ENCODE measurements at regions not wholly inside any gene's neighbourhood (a gene's known extent, or its start where the extent isn't known, plus 50 kb on each side); places are given as distances from the start of the nearest gene placed in this dataset.

DNA sequence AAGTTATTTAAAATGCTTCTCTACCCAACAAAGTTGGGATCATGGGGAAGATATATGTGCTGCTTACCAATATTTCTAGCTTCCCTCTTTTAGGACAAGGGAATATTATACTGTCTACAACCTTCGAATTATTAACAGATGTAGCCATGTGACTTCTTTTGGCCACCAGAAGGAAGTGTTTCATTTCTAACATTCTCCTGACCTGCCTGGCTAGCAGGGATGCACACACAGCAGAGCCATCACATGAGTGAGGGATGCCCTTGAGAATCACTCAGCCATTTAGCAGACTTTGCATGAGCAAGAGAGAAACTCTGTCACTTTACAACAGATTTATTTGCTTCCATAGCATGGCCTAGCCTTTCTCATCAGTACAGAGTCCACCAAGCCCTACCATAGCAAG lies 230.7 kb upstream of the MARCKS start:
- TF ChIP-seq, protein P1, sequence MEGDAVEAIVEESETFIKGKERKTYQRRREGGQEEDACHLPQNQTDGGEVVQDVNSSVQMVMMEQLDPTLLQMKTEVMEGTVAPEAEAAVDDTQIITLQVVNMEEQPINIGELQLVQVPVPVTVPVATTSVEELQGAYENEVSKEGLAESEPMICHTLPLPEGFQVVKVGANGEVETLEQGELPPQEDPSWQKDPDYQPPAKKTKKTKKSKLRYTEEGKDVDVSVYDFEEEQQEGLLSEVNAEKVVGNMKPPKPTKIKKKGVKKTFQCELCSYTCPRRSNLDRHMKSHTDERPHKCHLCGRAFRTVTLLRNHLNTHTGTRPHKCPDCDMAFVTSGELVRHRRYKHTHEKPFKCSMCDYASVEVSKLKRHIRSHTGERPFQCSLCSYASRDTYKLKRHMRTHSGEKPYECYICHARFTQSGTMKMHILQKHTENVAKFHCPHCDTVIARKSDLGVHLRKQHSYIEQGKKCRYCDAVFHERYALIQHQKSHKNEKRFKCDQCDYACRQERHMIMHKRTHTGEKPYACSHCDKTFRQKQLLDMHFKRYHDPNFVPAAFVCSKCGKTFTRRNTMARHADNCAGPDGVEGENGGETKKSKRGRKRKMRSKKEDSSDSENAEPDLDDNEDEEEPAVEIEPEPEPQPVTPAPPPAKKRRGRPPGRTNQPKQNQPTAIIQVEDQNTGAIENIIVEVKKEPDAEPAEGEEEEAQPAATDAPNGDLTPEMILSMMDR (IDR thresholded peaks at IDR 0.05; ENCODE audit: control insufficient read depth, extremely low read depth, insufficient read depth): no peak
- no peak overlapping the region for H3K4me3 ChIP-seq (ENCODE audit: low read depth, low read length)
- DNase-seq (ENCODE audit: low read depth): no peak

GRCh38 chr6:113627480-113627879 lies 229.7 kb upstream of the MARCKS start:
- DNase-seq (ENCODE audit: low read depth): no peak
- TF ChIP-seq, protein P1 (IDR thresholded peaks at IDR 0.05; ENCODE audit: control insufficient read depth, extremely low read depth, insufficient read depth): no peak
- no peak overlapping the region for H3K4me3 ChIP-seq (ENCODE audit: low read depth, low read length)

GRCh38 chr6:113629256-113629655 lies 227.9 kb upstream of the MARCKS start:
- TF ChIP-seq, protein P1 (IDR thresholded peaks at IDR 0.05; ENCODE audit: control insufficient read depth, extremely low read depth, insufficient read depth): no peak
- no peak for DNase-seq (ENCODE audit: low read depth)
- no peak overlapping the region for H3K4me3 ChIP-seq (ENCODE audit: low read depth, low read length)

GRCh38 chr6:113629975-113630737 lies 227.0 kb upstream of the MARCKS start:
- DNase-seq (ENCODE audit: low read depth): no peak
- TF ChIP-seq, protein P1 (IDR thresholded peaks at IDR 0.05; ENCODE audit: control insufficient read depth, extremely low read depth, insufficient read depth): no peak
- no peak overlapping the region for H3K4me3 ChIP-seq (ENCODE audit: low read depth, low read length)

- TF ChIP-seq, protein P1 (IDR thresholded peaks at IDR 0.05; ENCODE audit: control insufficient read depth, extremely low read depth, insufficient read depth): no peak
- no peak for DNase-seq (ENCODE audit: low read depth)
- H3K4me3 ChIP-seq (ENCODE audit: low read depth, low read length): no peak overlapping the region
These were observed 226.2 kb upstream of the MARCKS start for GRCh38 chr6:113630738-113631535.

- no peak for DNase-seq (ENCODE audit: low read depth)
- H3K4me3 ChIP-seq (ENCODE audit: low read depth, low read length): no peak overlapping the region
- TF ChIP-seq, protein P1 (IDR thresholded peaks at IDR 0.05; ENCODE audit: control insufficient read depth, extremely low read depth, insufficient read depth): no peak
These were observed 225.5 kb upstream of the MARCKS start for GRCh38 chr6:113631666-113632065.
